Lower leg skin (tissue), 4 donors: ENCODE measurements at regions not wholly inside any gene's neighbourhood (a gene's known extent, or its start where the extent isn't known, plus 50 kb on each side); places are given as distances from the start of the nearest gene placed in this dataset.

Experiments used
- DNase-seq, 2 donors: peaks; one replicate each; pipeline ENCODE4 v3.0.0-alpha.2; 2019; ENCODE audit warnings: low spot score in 2 of 2
- H3K4me3 ChIP-seq: fragments of 200-600 bp; sonication (generic); 2 replicates; pipeline ENCODE4 v1.5.1; 2017; ENCODE audit warnings: mild to moderate bottlenecking, low read depth; ENCODE audit not compliant: poor library complexity, severe bottlenecking
- CTCF ChIP-seq, 3 donors: fragments of 450-650 bp; IDR thresholded peaks; one replicate each; pipeline ENCODE4 v1.5.1; 2016; ENCODE audit warnings: antibody characterized with exemption in 3 of 3, mild to moderate bottlenecking in 3 of 3, moderate library complexity in 2 of 3
- POLR2A ChIP-seq, 2 donors: fragments of 450-650 bp; IDR thresholded peaks; one replicate each; pipeline ENCODE4 v1.6.1; 2016 to 2017; ENCODE audit warnings: antibody characterized with exemption in 2 of 2, mild to moderate bottlenecking in 1 of 2, moderate library complexity in 1 of 2
- WGBS, 2 donors: methylation state at CpG; one replicate each; pipeline ENCODE4 v1.1.5; 2018; 5-methylcytosine and 5-hydroxymethylcytosine counted together
- intact Hi-C: fragments of 100-400 bp; cut with DNase I; formaldehyde crosslinking; loops from one replicate; pipeline ENCODE4 v1.15.0; 2023; ENCODE audit warnings: low total_unique reads

DNA sequence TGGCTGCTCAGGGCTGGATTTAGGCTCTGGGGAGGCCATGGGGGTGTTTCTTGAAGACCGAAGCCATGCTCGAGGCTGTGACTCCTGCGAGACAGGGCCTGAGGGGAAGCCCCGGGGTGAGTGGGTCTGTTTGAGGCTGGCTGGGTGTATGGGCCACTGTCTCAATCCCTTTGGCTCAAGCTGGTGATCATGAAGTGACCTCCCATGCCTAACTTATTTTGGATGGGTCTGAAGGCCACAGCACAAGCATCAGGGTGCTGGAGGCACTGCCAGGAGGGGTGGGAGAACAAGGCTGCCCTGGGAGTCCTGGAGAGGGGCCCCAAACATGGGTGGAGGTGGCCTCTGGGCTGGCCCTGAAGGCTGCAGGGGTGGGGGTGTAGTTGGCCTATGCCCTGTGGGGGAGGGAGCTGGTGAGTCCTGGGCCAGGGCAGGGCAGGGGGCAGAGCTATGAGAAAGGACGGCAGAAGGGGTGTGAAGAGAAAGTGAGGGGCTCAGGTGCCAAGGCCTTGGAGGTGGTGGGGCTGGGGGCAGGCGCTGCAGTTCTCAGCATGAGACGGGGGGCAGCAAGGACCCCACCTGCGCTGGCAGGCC lies 100.9 kb downstream of the KIF26A start:
- DNase-seq, result peak in 1 of 2 donors; percentile 46
- TF ChIP-seq POLR2A (IDR thresholded peaks at IDR 0.05), result no peak
- no peak for TF ChIP-seq CTCF (IDR thresholded peaks at IDR 0.05)
- intact Hi-C loops, result no loop called here

DNA sequence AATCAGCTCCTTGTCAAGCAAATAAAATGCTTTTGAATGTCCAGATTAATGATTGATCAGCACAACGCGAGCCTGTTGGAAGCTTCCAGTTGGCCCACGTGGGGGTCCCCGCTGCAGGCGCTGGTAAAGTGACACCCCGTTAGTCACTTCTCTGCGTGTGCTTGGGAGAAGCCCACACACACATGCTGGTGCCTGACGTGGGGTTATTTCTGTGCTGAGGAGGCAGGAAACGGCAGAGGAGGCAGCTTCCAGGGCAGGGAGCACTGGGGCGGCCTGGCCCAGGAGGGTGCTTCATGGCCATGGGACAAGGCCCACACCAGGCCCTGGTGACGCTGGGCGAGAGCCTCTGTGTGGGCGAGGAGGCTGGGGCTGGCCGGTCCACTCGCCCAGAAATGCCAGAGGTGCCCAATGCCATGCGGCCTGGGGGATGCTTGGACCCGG lies 101.5 kb downstream of the KIF26A start:
- DNase-seq, result peak in 1 of 2 donors; percentile 60
- WGBS, 2 donors, result 68 to 78% methylated on average over 16 to 17 of the region's 17 CpGs
- intact Hi-C loops, result no loop called here
- no peak overlapping the region for H3K4me3 ChIP-seq
- TF ChIP-seq POLR2A (IDR thresholded peaks at IDR 0.05), result no peak
- TF ChIP-seq CTCF (IDR thresholded peaks at IDR 0.05), result no peak

More for the DNA sequence above, 100.9 kb downstream of the KIF26A start:
- 72 to 74% methylated on average over 7 to 8 of the region's 8 CpGs for WGBS, 2 donors
- H3K4me3 ChIP-seq, result no peak overlapping the region

DNA sequence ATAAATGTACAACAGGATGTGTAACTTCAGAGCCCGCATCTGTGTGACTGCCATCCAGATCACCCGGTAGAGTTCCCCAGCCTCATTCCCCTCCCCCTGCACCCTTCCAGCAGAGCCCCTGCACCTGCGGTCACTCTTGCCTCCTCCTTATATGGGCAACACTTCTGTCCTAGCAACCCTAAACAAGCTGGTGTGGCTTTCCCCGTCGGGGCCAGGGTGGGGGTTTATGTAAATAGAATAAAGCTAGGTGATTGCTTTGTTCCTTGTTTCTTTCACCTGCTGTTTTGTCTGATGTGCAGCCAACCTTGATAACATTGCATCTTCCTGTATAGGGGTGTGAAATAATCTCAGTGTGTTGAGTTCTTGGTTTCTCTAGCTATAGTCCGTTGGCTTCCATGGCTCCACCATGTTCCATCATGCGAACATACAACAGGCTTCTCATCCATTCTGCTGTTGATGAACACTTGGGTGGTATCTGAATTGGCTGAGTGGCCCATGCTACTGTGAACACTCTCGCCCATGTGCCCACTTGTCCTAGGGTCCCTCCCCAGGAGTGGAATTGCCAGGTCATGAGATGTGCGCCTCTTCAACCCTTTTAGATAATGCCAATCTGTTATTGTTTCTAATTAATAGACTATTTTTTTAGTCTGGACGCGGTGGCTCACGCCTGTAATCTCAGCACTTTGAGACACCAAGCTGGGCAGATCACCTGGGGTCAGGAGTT lies 102.2 kb downstream of the KIF26A start:
- DNase-seq, result no peak
- TF ChIP-seq CTCF (IDR thresholded peaks at IDR 0.05) (no peak), POLR2A (IDR thresholded peaks at IDR 0.05) (no peak)
- intact Hi-C loops, result no loop called here
- WGBS, 2 donors, result 69 to 79% methylated on average over 12 of the region's 12 CpGs
- no peak overlapping the region for H3K4me3 ChIP-seq

DNA sequence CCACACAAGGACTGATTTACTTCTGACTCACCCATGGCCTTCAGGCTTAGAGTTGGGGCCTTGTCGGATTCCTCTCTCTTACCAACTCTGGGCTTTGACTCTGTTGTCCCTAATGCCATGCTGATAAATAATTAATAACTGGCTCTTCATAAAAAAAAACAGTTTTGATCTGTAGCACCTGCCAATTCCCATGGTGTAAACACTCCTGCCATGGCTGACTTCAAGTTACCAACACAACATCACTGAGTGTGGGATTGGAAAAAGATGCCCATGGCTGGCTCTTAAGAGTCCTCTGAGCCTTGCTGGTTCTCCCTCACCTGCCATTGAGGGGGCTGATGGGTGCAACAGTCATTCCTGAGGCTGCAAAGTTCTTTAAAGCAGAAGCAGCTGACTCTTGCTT lies 104.8 kb downstream of the KIF26A start:
- 76 to 80% methylated on average over 1 of the region's 1 CpG for WGBS, 2 donors
- no peak overlapping the region for H3K4me3 ChIP-seq
- TF ChIP-seq POLR2A (IDR thresholded peaks at IDR 0.05) (no peak), CTCF (IDR thresholded peaks at IDR 0.05) (no peak)
- intact Hi-C loops, result no loop called here
- DNase-seq, result no peak

GRCh38 chr14:104244221-104245011 lies 106.0 kb downstream of the KIF26A start:
- H3K4me3 ChIP-seq, result no peak overlapping the region
- WGBS, 2 donors, result 59 to 65% methylated on average over 21 to 23 of the region's 23 CpGs
- TF ChIP-seq POLR2A (IDR thresholded peaks at IDR 0.05), result no peak
- no peak for TF ChIP-seq CTCF (IDR thresholded peaks at IDR 0.05)
- intact Hi-C loops, result no loop called here
- DNase-seq, result peak in 1 of 2 donors; percentile 62
